H1 (cell line): ENCODE measurements at regions not wholly inside any gene's neighbourhood (a gene's known extent, or its start where the extent isn't known, plus 50 kb on each side); places are given as distances from the start of the nearest gene placed in this dataset.

Source experiments
- CTCF ChIA-PET: fragments of 300-600 bp; sonication (Branson Sonifier 250); formaldehyde crosslinking; loops from one replicate; lab custom pipeline; 2021; ENCODE audit not compliant: partially characterized antibody; lab: Charles Lee
- POLR2A ChIA-PET: fragments of 300-600 bp; sonication (Branson Sonifier 250); formaldehyde crosslinking; loops from one replicate; lab custom pipeline; 2021; ENCODE audit warnings: inconsistent platforms; ENCODE audit not compliant: partially characterized antibody; lab: Charles Lee
- DNase-seq, 2 experiments: peaks; one replicate each; pipeline versions ENCODE4 v3.0.0 to v3.0.0-alpha.2; 2010 to 2022; ENCODE audit warnings: low spot score in 2 of 2, low read depth in 1 of 2, mixed read lengths in 1 of 2
- FAIRE-seq: peaks from 2 replicates; lab custom pipeline; 2011; peaks lifted over from hg19 to GRCh38; lab: Jason Lieb, UNC
- H2AFZ ChIP-seq: 2 replicates; pipeline ENCODE4 v1.8.1; 2012; ENCODE audit warnings: low read length, inconsistent platforms
- H2AK5ac ChIP-seq: 2 replicates; pipeline ENCODE4 v1.6.1; 2013; ENCODE audit warnings: low read depth, low read length
- H2BK120ac ChIP-seq: replicated peaks from 2 replicates; pipeline ENCODE3; 2013; ENCODE audit warnings: low read depth, low read length, inconsistent platforms
- H2BK12ac ChIP-seq: 2 replicates; pipeline ENCODE4 v1.6.1; 2013; ENCODE audit warnings: low read depth, low read length
- H2BK15ac ChIP-seq: 2 replicates; pipeline ENCODE4 v1.6.1; 2013; ENCODE audit warnings: low read length
- H2BK20ac ChIP-seq: 2 replicates; pipeline ENCODE4 v1.6.1; 2013; ENCODE audit warnings: low read length
- H2BK5ac ChIP-seq: 2 replicates; pipeline ENCODE4 v1.6.1; 2013; ENCODE audit warnings: low read depth, low read length
- H3K14ac ChIP-seq: 2 replicates; pipeline ENCODE4 v1.6.1; 2013; ENCODE audit warnings: inconsistent platforms; ENCODE audit not compliant: insufficient read length
- H3K18ac ChIP-seq: 2 replicates; pipeline ENCODE4 v1.6.1; 2013; ENCODE audit warnings: low read length; ENCODE audit errors: extremely low read depth
- H3K23ac ChIP-seq: 2 replicates; pipeline ENCODE4 v1.6.1; 2013; ENCODE audit warnings: inconsistent platforms; ENCODE audit not compliant: insufficient read length
- H3K23me2 ChIP-seq: 2 replicates; pipeline ENCODE4 v1.6.1; 2013; ENCODE audit warnings: low read depth, low read length
- H3K27ac ChIP-seq: 2 replicates; pipeline ENCODE4 v1.6.1; 2011; ENCODE audit warnings: low read depth, low read length, inconsistent platforms
- H3K27me3 ChIP-seq, 4 experiments: replicated peaks in 1 of 4; 1 replicate in 1 of 4; 2 replicates in 3 of 4; pipeline versions ENCODE4 v1.6.1 to v1.8.1; 2011 to 2013; ENCODE audit warnings: low read length in 3 of 4, mild to moderate bottlenecking in 3 of 4, inconsistent platforms in 2 of 4, mixed read lengths in 2 of 4, moderate library complexity in 1 of 4; ENCODE audit not compliant: control insufficient read depth in 3 of 4, insufficient read depth in 3 of 4; ENCODE audit errors: extremely low read depth in 1 of 4
- H3K36me3 ChIP-seq, 4 experiments: 2 replicates each; pipeline versions ENCODE4 v1.6.1 to v1.8.1; 2011 to 2013; ENCODE audit warnings: mild to moderate bottlenecking in 4 of 4, low read length in 3 of 4, moderate library complexity in 2 of 4, control low read depth in 1 of 4, inconsistent platforms in 1 of 4; ENCODE audit not compliant: insufficient read depth in 4 of 4, control insufficient read depth in 2 of 4
- H3K4ac ChIP-seq: replicated peaks from 2 replicates; pipeline ENCODE3; 2013; ENCODE audit warnings: low read length, low read depth, mixed read lengths, inconsistent platforms; ENCODE audit not compliant: insufficient read length
- H3K4me1 ChIP-seq, 4 experiments: replicated peaks in 1 of 4; 1 replicate in 1 of 4; 2 replicates in 3 of 4; pipeline versions ENCODE4 v1.6.1 to v1.8.1; 2011 to 2013; ENCODE audit warnings: low read length in 3 of 4, inconsistent platforms in 2 of 4, mixed read lengths in 1 of 4; ENCODE audit not compliant: insufficient read depth in 4 of 4, control insufficient read depth in 3 of 4
- H3K4me2 ChIP-seq, 2 experiments: 2 replicates each; pipeline versions ENCODE4 v1.6.1 to v1.8.1; 2011 to 2013; ENCODE audit warnings: low read depth in 2 of 2, low read length in 2 of 2, control low read depth in 1 of 2, inconsistent platforms in 1 of 2, mild to moderate bottlenecking in 1 of 2; ENCODE audit not compliant: insufficient read depth in 1 of 2
- H3K4me3 ChIP-seq, 4 experiments: fragments of 200-600, 300-600 bp in 1 of 4; sonication (generic), shearing (Covaris generic), sonication (Bioruptor Twin) in 1 of 4; 2 replicates each; pipeline versions ENCODE4 v1.5.1 to v1.8.1; 2011 to 2016; ENCODE audit warnings: low read length in 4 of 4, low read depth in 3 of 4, control low read depth in 2 of 4, inconsistent platforms in 2 of 4, mild to moderate bottlenecking in 2 of 4, mixed read lengths in 1 of 4, moderate library complexity in 1 of 4; ENCODE audit not compliant: insufficient read depth in 2 of 4; ENCODE audit errors: extremely low read depth in 1 of 4
- H3K56ac ChIP-seq: replicated peaks from 2 replicates; pipeline ENCODE3; 2013; ENCODE audit warnings: low read depth, mild to moderate bottlenecking, mixed read lengths, low read length, inconsistent platforms; ENCODE audit not compliant: insufficient read length
- H3K79me1 ChIP-seq: 2 replicates; pipeline ENCODE4 v1.6.1; 2013; ENCODE audit warnings: low read depth, low read length, control low read depth
- H3K79me2 ChIP-seq, 2 experiments: 2 replicates each; pipeline versions ENCODE4 v1.6.1 to v1.8.1; 2012 to 2013; ENCODE audit warnings: low read length in 2 of 2, mild to moderate bottlenecking in 2 of 2, inconsistent platforms in 1 of 2; ENCODE audit not compliant: insufficient read depth in 2 of 2, control insufficient read depth in 1 of 2
- H3K9ac ChIP-seq, 4 experiments: replicated peaks in 1 of 4; 1 replicate in 1 of 4; 2 replicates in 3 of 4; pipeline versions ENCODE4 v1.6.1 to v1.8.1; 2011 to 2013; ENCODE audit warnings: low read depth in 3 of 4, low read length in 3 of 4, control low read depth in 2 of 4, mild to moderate bottlenecking in 2 of 4, moderate library complexity in 2 of 4, inconsistent platforms in 1 of 4; ENCODE audit errors: extremely low read depth in 1 of 4
- H3K9me3 ChIP-seq, 2 experiments: 2 replicates each; pipeline versions ENCODE4 v1.6.1 to v1.8.1; 2012 to 2013; ENCODE audit warnings: mild to moderate bottlenecking in 2 of 2, moderate library complexity in 2 of 2, control low read depth in 1 of 2, inconsistent platforms in 1 of 2, low read depth in 1 of 2, low read length in 1 of 2, mixed read lengths in 1 of 2; ENCODE audit not compliant: insufficient read depth in 2 of 2
- H4K20me1 ChIP-seq, 2 experiments: replicated peaks in 1 of 2; 2 replicates each; pipeline versions ENCODE3 to v1.8.1; 2011 to 2013; ENCODE audit warnings: inconsistent platforms in 2 of 2, low read length in 2 of 2, mild to moderate bottlenecking in 1 of 2; ENCODE audit not compliant: insufficient read depth in 2 of 2, control insufficient read depth in 1 of 2
- H4K5ac ChIP-seq: 2 replicates; pipeline ENCODE4 v1.6.1; 2013; ENCODE audit warnings: low read length, low read depth, mixed read lengths, inconsistent platforms; ENCODE audit not compliant: insufficient read length
- H4K8ac ChIP-seq: 2 replicates; pipeline ENCODE4 v1.8.0; 2013; ENCODE audit warnings: mild to moderate bottlenecking, moderate library complexity, low read length, inconsistent platforms; ENCODE audit not compliant: insufficient read depth; ENCODE audit errors: extremely low read depth
- H4K91ac ChIP-seq: replicated peaks from 2 replicates; pipeline ENCODE3; 2013; ENCODE audit warnings: low read length, mixed read lengths, inconsistent platforms; ENCODE audit not compliant: insufficient read length
- BCL11A ChIP-seq, 2 experiments: IDR thresholded peaks; one replicate each; pipeline ENCODE4 v1.6.1; 2011; ENCODE audit warnings: low read depth in 2 of 2, low read length in 2 of 2, mild to moderate bottlenecking in 2 of 2
- BRCA1 ChIP-seq: IDR thresholded peaks from 2 replicates; pipeline ENCODE4 v1.6.1; 2012; ENCODE audit warnings: low read depth, low read length, improper control_type of control experiment
- EZH2 ChIP-seq: fragments of 200-600 bp; sonication (generic); IDR thresholded peaks from 2 replicates; pipeline ENCODE4 v1.7.1; 2012; ENCODE audit warnings: low read depth, mild to moderate bottlenecking, moderate library complexity, low read length, inconsistent platforms; ENCODE audit not compliant: severe bottlenecking
- GTF2F1 ChIP-seq: IDR thresholded peaks from 2 replicates; pipeline ENCODE4 v1.6.1; 2012; ENCODE audit warnings: low read depth, low read length, improper control_type of control experiment, borderline replicate concordance
- KDM4A ChIP-seq: IDR thresholded peaks from one replicate; pipeline ENCODE4 v1.7.1; 2012; ENCODE audit warnings: low read depth, mild to moderate bottlenecking, moderate library complexity, low read length, inconsistent platforms; ENCODE audit not compliant: severe bottlenecking
- MAFK ChIP-seq: IDR thresholded peaks from 2 replicates; pipeline ENCODE4 v1.6.1; 2012; ENCODE audit warnings: low read depth, mild to moderate bottlenecking, improper control_type of control experiment, low read length
- POLR2AphosphoS5 ChIP-seq: IDR thresholded peaks from 2 replicates; pipeline ENCODE4 v1.6.1; 2011; ENCODE audit warnings: low read depth, low read length
- RNF2 ChIP-seq: fragments of 200-900, 300-1000 bp; sonication (generic); IDR thresholded peaks from 2 replicates; pipeline ENCODE4 v1.7.1; 2016; ENCODE audit warnings: borderline replicate concordance, low read depth, mild to moderate bottlenecking, antibody characterized with exemption, low read length; ENCODE audit not compliant: poor library complexity, severe bottlenecking; ENCODE audit errors: missing control alignments
- SP4 ChIP-seq: IDR thresholded peaks from 2 replicates; pipeline ENCODE4 v1.6.1; 2012; ENCODE audit warnings: low read length, inconsistent platforms
- SUZ12 ChIP-seq: fragments of 200-600 bp; sonication (generic); IDR thresholded peaks from 2 replicates; pipeline ENCODE4 v1.6.1; 2012; ENCODE audit warnings: mild to moderate bottlenecking, inconsistent platforms, low read length, moderate library complexity, mixed read lengths
- TAF7 ChIP-seq: optimal IDR thresholded peaks from 2 replicates; pipeline ENCODE3; 2011; ENCODE audit warnings: low read depth, mild to moderate bottlenecking, inconsistent platforms, low read length, moderate library complexity, borderline replicate concordance
- TEAD4 ChIP-seq: IDR thresholded peaks from 2 replicates; pipeline ENCODE4 v1.6.1; 2012; ENCODE audit warnings: low read depth, low read length, inconsistent platforms, mixed read lengths
- ZNF274 ChIP-seq: IDR thresholded peaks from 2 replicates; pipeline ENCODE4 v1.7.0; 2012; ENCODE audit warnings: low read length, borderline replicate concordance; ENCODE audit errors: extremely low read depth
- WGBS, 2 experiments: shearing (Covaris generic) in 1 of 2; methylation state at CpG; one replicate each; pipeline versions ENCODE4 v1.1.6 to v1.1.7; 2013 to 2015; ENCODE audit warnings: low lambda C conversion rate in 2 of 2, mixed read lengths in 2 of 2, inconsistent platforms in 1 of 2, low coverage in 1 of 2, missing lambda C conversion rate in 1 of 2; ENCODE audit not compliant: insufficient replicate concordance in 2 of 2, insufficient coverage in 1 of 2, insufficient read length in 1 of 2; ENCODE audit errors: extremely low coverage in 1 of 2, missing lambda C conversion rate in 1 of 2; 5-methylcytosine and 5-hydroxymethylcytosine counted together

DNA sequence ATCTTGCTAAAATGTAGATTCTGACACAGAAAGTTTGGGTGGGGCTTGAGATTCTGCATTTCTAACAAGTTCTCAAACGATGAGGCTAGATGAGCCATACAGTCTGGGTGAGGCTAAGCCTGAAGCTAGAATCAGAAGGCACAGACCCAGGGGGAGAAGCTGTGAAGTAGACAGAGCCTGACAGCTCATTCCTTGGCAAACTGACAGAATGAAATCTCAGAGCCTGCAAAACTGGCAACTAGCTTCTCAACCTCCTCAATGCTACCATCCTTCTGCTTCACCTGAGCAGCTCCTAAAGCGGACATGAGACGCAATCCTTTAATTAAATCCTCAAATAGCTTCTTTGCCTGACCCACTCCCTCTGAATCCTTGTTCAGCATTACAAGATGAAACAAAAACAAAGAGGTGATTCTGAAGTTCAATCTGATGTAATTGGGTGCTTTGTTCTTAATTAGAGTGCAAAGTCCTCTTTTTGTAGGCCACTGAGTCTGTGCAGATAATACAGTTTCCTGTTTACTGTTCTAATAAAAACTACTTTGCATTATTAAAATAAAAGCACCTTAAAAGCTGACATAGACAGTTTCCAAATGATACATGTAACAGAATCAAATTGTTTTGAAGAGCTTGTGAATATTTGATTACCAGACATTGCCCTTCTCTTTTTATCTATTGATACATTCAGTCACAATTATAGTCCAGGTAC, 71.0 kb upstream of the BMP2K start:
- Histone ChIP-seq H3K4me3 (no peak overlapping the region), H3K23ac (no peak overlapping the region), H3K4me1 (peaks cover 0 to 16% (median 5%) of the 10 kb centered on the region in 4 experiments; a peak in 5 of 7 replicates), H2AK5ac (no peak overlapping the region), H3K9ac (no peak overlapping the region), H3K79me2 (no peaks in the 10 kb centered on the region), H2BK15ac (no peak overlapping the region), H2BK5ac (no peak overlapping the region), H3K14ac (no peak overlapping the region), H3K4ac (no peak overlapping the region), H4K5ac (no peak overlapping the region), H3K79me1 (no peaks in the 10 kb centered on the region), H3K4me2 (no peak overlapping the region; a peak in 1 of 4 replicates), H2AFZ (no peak overlapping the region; the same call in 1 of the 2 replicates), H3K23me2 (no peaks in the 10 kb centered on the region), H3K27ac (no peak overlapping the region), H4K20me1 (no peaks in the 10 kb centered on the region), H3K18ac (no peak overlapping the region), H2BK120ac (peak overlapping the region; percentile 55), H3K36me3 (no peaks in the 10 kb centered on the region), H2BK12ac (no peak overlapping the region), H4K8ac (no peak overlapping the region), H3K27me3 (no peaks in the 10 kb centered on the region), H3K9me3 (no peaks in the 10 kb centered on the region), H2BK20ac (peak overlapping the region; percentile 81; the same call in 1 of the 2 replicates), H4K91ac (no peak overlapping the region), H3K56ac (no peak overlapping the region)
- POLR2A ChIA-PET: no interaction called here
- no peak for DNase-seq
- WGBS, 2 experiments: 94% methylated on average over 3 of the region's 3 CpGs; no CpG with 5 or more reads in 1 of the 2 experiments
- FAIRE-seq: no peak
- CTCF ChIA-PET: interaction anchor here (1.1 to 1.7 kb wide), 2 partner anchors 9 to 17 kb away, joined by 4 to 6 read pairs; no protein-coding TSS in a partner anchor
- no peak for TF ChIP-seq RNF2
- no peak for TF ChIP-seq TEAD4
- TF ChIP-seq MAFK: no peak
- TF ChIP-seq SUZ12: no peak
- TF ChIP-seq TAF7: no peak
- TF ChIP-seq SP4: no peak
- no peak for TF ChIP-seq KDM4A
- TF ChIP-seq ZNF274: no peak
- TF ChIP-seq BCL11A (IDR thresholded peaks at IDR 0.05; ENCODE audit: low read depth in 2 of 2, low read length in 2 of 2): no peak
- no peak for TF ChIP-seq POLR2AphosphoS5
- TF ChIP-seq EZH2: no peak
- TF ChIP-seq GTF2F1: no peak
- no peak for TF ChIP-seq BRCA1
